NCI-H2029 (cell line): ENCODE measurements at regions not wholly inside any gene's neighbourhood (a gene's known extent, or its start where the extent isn't known, plus 50 kb on each side); places are given as distances from the start of the nearest gene placed in this dataset.
"Not testable (repeated sequence)": the region's sequence is repeated elsewhere in the genome, so short reads cannot be mapped to it uniquely, and the experiment has no call there.

ENCODE experiments used
- DNase-seq: peaks from one replicate; lab custom pipeline; 2025; lab: John Stamatoyannopoulos, UW

DNA sequence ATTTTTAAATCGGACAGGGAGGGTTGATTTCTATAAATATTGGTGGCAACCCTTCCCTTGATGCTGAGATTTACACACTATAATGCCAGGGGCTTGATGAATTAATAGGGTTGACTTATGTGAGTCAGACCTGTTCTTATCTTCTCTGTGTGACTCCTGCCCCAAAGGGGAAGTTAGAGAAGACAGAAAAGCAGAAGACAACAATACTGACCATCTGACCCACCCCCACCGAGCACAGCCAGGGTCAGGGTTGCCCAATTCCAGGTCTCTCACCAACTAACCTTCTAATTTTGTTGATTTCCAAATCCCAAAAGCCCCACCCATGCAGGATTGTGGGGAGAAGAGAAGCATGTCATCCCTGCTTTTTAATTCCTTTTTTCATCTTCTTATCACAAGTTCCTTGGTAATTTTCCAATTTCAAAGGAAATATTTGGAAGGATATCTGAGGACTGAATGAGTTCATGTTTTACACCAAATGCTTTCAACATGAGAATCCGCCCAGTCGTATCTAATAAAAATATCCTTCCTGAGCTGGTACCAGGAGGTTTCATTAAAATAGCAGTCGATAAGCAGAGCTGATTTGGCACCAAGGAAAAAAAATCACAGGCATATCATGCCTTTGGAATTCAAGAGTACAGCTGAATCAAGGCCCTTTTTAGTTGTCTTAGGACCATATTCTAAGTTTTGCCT, 603.4 kb upstream of the CDH11 start:
- DNase-seq, result no peak

DNA sequence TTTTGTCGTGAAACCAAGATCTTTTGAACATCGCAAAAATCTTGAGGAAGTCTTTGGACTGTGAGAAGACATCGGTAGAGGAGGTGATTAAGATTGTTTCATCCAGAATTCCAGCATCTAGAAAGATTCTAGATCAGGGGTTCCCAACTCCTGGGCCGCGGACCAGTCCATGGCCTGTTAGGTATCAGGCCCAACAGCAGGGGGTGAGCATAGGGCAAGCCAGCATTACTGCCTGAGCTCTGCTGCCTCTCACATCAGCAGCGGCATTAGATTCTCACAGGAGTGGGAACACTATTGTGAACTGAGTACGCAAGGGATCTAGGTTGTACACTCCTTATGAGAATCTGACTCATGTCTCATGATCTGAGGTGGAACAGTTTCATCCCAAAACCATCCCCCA, 600.6 kb upstream of the CDH11 start:
- DNase-seq, result no peak

DNA sequence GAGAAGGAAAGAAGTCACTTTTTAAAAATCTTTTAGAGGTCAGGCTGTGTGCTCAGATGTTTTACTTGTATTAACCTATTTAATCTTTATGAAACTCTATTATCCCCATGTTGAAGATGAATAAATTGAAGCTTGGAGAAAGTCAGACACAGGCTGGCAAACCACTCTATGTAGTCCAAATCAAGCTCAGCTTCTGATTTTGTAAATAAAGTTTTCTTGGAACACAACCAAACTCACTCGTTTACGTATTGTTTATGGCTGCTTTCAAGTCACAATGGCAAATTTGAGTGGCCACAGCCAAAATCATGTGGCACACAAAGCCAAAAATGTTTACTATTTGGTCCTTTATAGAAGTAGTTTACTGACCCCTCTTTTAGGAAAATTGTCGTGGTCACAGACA, 596.0 kb upstream of the CDH11 start:
- no peak for DNase-seq

DNA sequence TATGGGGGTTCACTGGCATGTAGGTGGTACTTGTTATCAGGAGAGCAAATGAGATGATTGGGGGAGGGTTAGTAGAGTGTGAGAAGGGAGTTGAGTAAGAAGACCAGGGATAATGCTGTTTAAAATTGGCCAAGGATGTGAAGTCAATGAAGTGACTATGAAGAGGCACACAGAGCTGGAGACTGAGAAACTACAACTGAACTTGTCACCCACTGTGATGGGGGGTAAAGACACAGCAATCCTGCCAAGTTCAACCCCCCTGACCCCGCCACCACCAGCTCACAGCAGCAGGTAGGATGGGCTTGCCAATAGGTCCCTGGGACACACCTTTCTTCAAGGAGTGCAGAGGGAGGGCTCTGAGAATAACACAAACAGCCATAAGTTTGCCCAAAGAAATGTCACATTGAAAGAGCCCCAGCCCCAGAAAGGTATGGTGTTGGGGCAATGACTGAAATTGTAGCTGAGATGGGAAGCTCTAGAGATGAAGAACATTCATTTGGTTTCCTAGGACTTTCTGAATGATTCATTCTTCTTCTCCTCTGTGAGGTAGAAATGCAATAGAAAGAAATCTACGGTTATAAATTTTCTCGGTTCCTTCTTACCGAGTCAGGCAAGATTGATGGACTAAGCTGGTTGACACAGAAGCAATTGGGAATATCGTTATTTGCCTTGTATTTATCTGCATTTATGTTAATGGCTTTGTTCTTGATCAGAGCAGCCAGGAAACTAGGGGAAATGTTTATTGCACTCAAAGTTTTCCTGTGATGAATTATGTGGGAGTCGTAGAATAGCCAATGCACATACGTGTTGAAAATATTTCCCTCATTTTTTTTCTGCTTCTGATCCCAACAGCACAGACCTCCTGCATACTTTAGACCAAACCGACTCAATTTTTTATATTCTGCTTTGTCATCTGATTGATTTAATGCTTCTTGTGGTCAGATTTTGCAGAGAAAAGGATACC, 595.2 kb upstream of the CDH11 start:
- no peak for DNase-seq

DNA sequence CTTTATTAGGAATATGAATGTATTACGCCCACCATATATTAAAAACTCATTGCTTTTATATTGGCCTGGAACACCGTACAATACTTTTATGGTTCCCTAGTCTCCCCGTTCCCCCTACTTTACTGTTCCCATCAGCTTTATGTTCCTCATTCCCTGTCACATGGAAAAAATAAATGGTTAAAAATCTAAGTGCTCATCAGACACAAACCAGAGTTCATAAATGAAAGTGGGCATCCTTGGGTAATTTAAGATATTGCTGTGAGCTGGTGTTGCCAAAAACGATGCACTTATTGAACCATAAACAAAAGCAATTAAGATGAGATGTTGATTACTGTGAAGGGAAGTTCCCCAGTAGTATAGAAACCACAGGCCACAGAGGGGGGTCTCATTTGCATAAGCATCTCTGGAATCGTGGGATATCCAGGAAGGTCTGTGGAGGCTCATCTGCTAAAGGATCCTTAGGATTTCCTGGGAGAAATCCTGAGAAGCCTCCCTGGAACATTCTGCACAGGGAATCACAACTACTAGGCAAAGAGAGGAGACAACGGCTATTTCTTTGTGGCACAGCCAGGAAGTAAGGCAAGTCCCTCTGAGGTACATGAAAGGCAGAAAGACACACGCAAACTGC, 591.4 kb upstream of the CDH11 start:
- no peak for DNase-seq

DNA sequence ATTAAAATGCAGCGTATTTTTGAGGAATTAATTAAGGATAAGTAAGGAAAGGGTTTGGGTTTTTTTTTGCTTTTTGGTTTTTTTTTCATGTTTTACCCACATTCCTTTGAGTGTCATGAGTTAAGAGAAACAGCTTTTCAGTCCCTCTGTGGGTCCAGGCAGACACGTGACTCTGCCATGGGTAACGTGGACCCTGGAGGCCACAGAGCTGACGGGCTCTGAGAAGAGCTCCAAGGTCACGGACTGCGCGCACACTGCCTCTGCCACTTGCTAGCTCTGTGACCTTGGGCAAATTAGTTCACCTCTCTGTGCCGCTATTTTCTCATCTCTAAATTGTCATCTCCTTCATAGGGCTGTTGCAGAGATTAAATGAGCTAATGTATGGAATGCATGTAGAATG, 588.2 kb upstream of the CDH11 start:
- DNase-seq, result no peak

DNA sequence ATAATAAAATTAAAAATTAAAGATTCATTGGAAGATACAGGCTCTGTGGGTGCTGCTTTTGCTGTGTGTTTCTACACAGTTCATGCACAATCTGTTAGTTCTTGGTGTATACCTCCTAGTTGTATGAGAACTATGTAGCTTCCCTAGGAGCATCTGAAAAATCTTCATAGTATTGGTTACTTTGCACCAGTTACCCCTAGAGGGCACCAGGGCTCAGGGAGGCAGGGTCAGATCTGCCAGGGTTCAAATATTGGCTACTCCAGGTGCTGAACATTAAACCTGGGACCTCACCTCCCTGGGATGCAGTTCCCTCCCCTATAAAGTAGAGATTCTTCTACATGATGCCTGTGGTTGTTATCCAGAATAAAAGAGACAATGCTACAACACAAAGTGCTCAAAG, 583.0 kb upstream of the CDH11 start:
- DNase-seq, result no peak

DNA sequence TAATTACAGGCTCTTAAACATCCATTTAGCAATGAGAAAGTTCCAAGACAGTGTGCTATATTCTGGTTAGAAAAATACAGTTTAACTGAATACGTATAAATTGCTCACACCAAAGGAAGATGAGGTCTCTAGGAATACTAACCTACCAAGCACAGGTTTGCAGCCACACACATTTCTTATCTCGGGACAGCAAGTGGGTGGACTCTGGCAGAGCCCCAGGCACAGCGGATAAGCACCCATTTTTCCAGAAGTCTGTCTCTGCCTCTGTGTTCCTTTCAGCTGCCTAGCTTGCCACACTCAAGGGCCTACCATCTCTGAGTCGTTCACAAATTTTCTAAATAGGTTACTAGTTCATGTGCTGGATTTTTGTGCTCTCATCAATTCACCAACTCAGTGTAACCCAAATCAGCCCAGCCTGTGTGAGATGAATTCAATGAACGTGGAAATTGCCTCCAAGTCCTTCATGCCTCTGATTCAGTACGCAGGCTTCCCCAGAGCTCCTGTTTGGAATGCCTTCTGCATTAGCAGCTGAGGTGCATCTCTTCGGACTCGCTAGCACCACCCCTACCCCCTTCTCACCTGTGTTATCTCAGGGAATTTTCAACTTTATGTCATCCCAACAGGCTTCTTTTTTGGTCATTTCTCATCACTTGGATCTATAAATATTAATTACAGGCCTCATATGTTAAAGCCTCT, 581.0 kb upstream of the CDH11 start:
- no peak for DNase-seq

DNA sequence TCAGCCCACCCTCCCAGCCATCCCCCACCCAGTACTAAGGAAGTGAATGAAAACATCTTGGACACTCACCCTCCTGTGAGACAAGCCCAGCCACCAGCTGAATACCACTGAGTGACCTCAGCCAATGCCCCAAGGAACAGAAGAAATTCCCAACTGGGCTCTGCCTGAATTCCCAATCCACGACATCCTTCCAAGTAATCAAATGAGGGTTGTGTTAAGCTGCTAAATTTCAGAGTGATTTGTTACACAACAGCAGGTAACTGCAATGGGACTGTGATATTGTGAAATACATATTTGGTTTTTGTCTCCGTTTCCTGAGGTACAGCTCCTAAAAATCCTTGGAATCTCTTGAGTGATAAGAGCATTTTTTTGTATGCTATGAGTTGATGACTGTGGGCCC, 578.7 kb upstream of the CDH11 start:
- no peak for DNase-seq

DNA sequence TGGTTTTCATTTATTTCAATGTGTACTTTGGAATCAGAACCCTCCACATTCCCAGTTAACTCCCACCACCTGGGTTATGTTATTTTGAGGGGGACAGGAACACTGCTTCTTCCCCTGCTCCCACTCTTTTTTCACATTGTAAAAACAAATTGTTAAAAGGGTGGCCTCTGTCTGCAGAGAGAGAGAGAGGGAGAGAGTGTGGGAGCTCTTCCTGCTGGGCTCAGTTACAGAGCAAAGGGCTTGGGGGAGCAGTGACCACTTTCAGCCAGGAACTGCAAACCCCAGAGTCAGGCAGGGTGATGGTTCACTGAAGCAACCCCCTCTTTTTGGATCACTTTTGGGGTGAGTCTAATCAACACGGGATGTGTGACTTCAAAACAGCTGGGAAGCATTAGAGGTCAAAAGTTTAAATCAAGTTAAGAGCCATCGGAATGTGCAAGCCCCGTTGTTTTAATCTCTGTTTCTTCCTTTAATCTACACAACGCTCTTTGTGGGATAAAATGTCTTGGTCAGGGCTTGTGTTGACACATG, 577.0 kb upstream of the CDH11 start:
- no peak for DNase-seq

DNA sequence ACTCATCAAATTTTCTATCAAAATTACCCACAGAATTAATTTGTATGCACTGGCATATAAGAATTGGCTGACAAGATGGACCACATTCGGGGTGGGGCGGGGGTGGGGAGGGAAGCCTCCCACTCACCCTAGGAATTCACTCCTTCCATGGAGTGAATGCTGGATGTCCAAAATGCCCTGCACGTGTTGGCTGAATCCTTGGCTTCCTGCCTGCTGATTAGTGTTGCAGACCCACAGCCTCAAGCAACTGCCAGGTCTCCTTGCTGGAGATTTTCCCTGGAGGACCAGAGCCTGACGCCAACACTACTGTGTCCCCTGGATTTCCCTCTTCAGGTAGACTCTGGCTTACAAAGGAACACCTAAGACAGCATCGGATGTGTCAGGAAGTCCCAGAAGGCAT, 575.7 kb upstream of the CDH11 start:
- no peak for DNase-seq

DNA sequence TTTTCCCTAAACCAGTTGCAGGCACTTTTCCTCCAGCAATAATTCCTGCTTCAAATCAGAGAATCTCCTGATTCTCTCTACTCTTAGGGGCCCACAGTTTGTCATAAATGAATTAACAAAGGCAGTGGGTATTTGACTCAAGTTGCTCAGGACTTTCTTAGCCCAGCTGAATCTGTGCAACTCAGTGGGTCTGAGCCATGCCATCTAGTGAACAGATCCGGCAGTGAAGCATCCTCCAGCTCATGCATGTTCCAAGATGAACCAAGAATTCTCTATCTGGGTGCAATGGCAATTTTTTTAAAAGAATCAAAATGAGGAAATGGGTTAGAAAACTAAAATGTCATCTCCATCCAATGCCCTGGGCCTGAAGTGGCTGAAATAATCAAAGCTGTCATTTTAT, 575.2 kb upstream of the CDH11 start:
- no peak for DNase-seq

DNA sequence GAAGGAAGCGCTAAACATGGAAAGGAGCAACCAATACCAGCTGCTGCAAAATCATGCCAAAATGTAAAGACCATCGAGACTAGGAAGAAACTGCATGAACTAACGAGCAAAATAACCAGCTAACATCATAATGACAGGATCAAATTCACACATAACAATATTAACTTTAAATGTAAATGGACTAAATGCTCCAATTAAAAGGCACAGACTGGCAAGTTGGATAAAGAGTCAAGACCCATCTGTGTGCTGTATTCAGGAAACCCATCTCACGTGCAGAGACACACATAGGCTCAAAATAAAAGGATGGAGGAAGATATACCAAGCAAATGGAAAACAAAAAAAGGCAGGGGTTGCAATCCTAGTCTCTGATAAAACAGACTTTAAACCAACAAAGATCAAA, 570.0 kb upstream of the CDH11 start:
- not testable (repeated sequence) for DNase-seq

DNA sequence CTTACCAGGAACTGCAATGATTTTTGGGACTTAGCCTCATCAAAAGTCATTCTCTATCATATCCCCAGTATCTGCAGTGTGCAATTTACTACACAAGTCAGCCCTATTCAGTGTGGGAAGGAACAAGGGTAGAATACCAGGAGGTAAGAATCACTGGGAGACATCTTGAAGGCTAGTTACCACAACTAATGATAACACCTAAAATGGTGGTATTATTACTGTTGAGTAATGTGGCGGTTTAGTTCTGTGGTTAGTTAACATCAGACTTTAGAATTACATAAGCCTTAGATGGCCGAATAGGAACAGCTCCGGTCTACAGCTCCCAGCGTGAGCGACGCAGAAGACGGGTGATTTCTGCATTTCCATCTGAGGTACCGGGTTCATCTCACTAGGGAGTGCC, 567.9 kb upstream of the CDH11 start:
- DNase-seq, result no peak

DNA sequence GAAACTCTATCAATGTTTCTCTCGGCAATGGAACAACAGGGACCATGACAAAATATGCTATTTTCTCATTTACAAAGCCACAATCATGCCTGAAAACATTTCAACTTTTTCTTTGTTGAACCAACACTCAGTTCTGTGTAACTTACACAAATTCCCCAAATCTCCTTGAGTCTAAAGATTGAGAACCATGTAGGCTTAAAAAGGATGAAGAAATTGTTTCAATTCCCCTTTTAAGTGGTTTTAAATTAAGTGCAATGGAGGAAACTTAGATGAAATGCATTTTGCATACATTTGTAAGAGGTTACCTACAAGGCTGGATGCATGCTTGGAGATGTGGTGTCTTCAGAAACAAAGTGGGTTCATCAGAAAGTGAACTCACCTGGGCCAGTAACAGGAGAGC, 566.4 kb upstream of the CDH11 start:
- DNase-seq, result no peak

DNA sequence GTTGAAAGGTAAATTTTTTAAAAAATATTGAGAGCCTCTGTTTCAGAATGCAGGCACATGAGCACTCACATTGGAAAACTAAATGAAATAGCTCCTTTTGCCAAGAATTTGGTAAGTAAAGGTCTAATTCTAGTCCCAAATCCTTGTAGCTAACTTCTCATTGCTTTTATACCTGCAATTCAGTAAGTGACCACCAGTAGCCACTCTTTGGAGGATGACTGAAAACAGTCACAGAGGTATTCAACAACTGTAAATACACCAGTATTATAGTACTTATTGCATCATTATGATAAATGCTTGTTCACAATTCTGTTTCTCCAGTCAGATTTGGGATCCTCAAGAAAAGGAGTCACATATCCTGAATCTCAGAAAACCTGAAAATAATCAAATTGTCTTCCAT, 562.4 kb upstream of the CDH11 start:
- no peak for DNase-seq

DNA sequence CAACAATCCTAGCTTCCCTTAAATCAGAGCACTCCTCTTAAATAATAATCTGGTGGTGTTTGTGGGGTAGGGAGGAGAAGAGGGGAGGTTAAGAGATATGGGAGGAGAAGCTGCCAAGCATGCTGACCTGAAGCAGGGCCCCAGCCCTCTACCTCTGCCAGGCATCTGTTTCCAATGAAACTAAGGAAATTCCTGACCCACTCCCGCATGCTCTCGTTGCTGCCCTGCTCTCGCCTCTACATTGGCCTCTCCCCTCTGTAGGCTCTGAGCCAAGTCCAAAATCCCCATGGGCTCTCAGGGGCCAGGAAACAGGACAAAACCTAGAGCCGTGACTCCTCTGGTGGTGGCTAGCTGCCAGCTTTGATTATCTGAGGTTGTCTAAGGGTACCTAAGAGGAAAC, 559.5 kb upstream of the CDH11 start:
- no peak for DNase-seq

DNA sequence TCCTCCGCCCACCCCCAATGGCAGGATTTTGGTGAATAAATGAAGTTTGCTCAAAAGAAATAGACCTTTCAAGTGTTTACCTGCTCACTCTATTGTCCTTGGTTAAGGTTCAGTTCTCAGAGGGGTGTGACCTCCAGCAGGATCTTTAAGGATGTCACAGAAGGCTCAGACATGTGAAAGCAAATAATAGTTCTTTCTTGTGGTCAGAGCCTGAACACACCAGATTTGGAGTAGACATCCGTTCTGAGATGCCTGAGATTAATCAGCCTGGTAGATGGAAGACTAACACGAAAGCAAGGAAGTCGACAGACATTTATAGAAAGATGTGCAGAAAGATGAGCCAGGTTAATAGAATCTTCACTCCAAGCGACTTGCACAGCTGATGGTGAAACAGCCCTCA, 557.9 kb upstream of the CDH11 start:
- DNase-seq, result no peak

DNA sequence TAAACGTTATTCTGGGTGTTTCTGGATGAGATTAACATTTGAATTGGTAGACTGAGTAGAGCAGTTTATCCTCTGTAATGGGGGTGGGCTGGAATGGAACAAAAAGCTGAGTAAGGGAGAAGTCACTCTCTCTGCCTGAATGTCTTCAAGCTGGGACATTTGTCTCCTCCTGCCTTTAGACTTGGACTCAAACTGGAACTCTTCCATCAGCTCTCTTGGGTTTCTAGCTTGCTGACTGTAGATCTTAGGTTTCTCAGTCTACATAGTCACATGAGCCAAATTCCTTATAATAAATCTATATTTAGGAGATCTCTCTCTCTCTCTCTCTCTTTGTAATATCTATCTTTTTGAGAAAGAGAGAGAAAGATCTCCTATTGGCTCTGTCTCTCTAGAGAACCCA, 553.3 kb upstream of the CDH11 start:
- no peak for DNase-seq

DNA sequence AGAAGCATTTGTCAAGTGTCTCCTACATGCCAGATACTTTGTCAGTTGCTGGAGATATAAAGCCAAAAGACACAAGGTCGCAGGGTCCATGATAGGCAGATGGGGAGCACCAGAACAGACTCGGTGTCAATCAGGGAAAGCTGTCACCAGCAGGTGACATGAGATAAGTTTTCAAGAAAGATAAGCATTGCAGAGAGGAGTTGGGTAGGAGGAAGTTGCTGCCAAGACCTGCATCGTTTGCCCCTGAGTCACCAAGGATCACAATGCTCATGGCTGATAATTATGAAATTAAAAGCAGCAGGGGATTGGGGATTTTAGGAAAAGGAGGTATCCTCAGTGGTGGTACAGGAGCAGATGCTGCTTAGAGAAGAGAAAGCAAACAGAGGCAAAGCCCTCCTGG, 551.1 kb upstream of the CDH11 start:
- no peak for DNase-seq

DNA sequence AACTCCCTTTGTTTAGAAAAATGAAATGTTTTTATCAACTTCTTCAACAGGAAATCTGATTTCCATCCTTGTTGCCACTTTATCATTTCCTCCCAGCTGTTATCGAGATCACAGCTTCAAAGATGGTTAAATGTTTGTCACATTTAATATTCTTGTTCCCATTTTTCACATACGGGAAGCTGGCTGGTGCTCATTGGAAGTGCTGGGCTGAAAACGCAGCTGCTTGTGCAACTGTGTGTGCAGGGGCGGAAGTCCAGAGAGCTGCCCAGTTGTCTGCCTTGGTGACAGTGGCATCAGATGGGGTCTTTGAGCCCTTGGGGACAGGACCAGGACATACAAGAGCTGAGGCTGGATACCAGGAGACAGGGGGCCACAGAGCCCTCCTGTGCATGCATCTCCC, 549.2 kb upstream of the CDH11 start:
- no peak for DNase-seq

DNA sequence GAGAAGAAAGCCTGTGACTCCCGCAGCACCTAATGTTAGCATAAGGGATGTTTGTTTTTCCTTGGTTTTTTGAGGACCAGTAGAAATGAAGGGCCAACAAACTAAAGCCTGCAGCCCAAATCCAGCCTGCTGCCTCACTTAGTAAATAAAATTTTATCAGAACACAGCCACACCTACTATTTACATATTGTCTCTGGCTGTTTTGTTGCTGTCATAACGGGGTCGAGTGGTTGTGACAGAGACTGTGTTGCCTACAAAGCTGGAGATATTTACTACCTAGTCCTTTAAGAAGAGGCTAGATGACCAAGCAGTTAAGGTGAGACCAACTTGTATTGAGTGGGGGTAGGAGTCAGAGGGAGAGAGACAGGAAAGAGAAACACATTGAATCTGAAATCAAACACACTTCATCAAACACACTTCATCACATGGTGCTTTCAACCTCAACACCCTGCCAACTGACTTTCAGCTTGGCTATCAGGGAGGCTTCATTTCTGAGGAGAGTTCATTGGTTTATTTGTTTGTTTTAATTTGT, 546.3 kb upstream of the CDH11 start:
- DNase-seq, result peak; percentile 10
